Loucy (cell line): ENCODE measurements at regions not wholly inside any gene's neighbourhood (a gene's known extent, or its start where the extent isn't known, plus 50 kb on each side); places are given as distances from the start of the nearest gene placed in this dataset.

Experiments
- EZH2phosphoT487 ChIP-seq: fragments of 200-600 bp; IDR thresholded peaks from 2 replicates; pipeline ENCODE4 v1.6.1; 2018; ENCODE audit warnings: antibody characterized with exemption, mild to moderate bottlenecking, moderate library complexity, borderline replicate concordance
- TF ChIP-seq, protein P1 (sequence below): fragments of 200-600 bp; sonication (generic); conservative IDR thresholded peaks from 2 replicates; pipeline ENCODE4 v1.5.1; 2014; ENCODE audit warnings: mild to moderate bottlenecking, antibody characterized with exemption, low read length

DNA sequence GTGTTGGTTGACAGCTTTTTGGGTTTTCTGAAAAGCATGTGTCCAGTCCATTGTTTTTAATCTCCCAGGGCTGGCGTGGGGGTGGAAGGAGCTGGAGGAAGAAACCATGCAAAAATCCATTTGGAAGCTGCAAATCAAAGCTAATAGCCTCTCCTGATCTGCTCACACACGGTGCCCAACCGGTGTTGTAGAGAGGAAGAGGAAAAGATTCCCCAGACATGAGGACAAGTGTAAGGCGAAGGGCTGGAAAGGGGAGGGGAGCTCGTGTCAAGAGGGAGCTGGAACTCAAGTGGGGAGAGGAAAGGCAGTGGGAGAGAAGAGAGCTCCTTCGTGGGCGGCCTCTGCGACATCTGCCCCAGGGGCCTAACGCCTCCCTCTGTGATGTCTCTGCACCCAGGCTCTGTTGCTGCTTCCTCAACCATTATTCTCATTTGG, 112.3 kb upstream of the IRF2BP2 start:
- TF ChIP-seq, protein P1, sequence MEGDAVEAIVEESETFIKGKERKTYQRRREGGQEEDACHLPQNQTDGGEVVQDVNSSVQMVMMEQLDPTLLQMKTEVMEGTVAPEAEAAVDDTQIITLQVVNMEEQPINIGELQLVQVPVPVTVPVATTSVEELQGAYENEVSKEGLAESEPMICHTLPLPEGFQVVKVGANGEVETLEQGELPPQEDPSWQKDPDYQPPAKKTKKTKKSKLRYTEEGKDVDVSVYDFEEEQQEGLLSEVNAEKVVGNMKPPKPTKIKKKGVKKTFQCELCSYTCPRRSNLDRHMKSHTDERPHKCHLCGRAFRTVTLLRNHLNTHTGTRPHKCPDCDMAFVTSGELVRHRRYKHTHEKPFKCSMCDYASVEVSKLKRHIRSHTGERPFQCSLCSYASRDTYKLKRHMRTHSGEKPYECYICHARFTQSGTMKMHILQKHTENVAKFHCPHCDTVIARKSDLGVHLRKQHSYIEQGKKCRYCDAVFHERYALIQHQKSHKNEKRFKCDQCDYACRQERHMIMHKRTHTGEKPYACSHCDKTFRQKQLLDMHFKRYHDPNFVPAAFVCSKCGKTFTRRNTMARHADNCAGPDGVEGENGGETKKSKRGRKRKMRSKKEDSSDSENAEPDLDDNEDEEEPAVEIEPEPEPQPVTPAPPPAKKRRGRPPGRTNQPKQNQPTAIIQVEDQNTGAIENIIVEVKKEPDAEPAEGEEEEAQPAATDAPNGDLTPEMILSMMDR: no peak
- no peak for TF ChIP-seq EZH2phosphoT487
